SK-N-SH treated with all-trans-retinoic acid at 6 μM for 48 hours (cell line): ENCODE measurements at regions not wholly inside any gene's neighbourhood (a gene's known extent, or its start where the extent isn't known, plus 50 kb on each side); places are given as distances from the start of the nearest gene placed in this dataset.

Experiments
- ATAC-seq: fragments of 200-7000 bp; cut with Tn5 transposase; 3 replicates; pipeline ENCODE4 v1.9.1; 2020; ENCODE audit warnings: mild to moderate bottlenecking, moderate library complexity
- ARNTL ChIP-seq: fragments of 450-650 bp; formaldehyde crosslinking; IDR thresholded peaks from 2 replicates; pipeline ENCODE4 v1.5.0; 2020; ENCODE audit warnings: low read depth, mild to moderate bottlenecking, moderate library complexity, borderline replicate concordance
- BACH2 ChIP-seq: fragments of 250-450 bp; sonication (Bioruptor Pico); IDR thresholded peaks from 2 replicates; pipeline ENCODE4 v1.9.0; 2021; ENCODE audit warnings: mild to moderate bottlenecking, borderline replicate concordance
- CREB5 ChIP-seq: fragments of 250-450 bp; sonication (Bioruptor Pico); IDR thresholded peaks from 2 replicates; pipeline ENCODE4 v1.5.1; 2020; ENCODE audit warnings: low read depth, mild to moderate bottlenecking, moderate library complexity
- CSDC2 ChIP-seq: fragments of 250-450 bp; sonication (Bioruptor Pico); IDR thresholded peaks from 2 replicates; pipeline ENCODE4 v1.5.0; 2020; ENCODE audit warnings: mild to moderate bottlenecking, moderate library complexity
- CSRNP3 ChIP-seq: fragments of 250-450 bp; sonication (Bioruptor Pico); IDR thresholded peaks from 2 replicates; pipeline ENCODE4 v1.5.1; 2021; ENCODE audit warnings: mild to moderate bottlenecking, moderate library complexity
- ESRRG ChIP-seq: fragments of 250-450 bp; sonication (Bioruptor Pico); IDR thresholded peaks from 2 replicates; pipeline ENCODE4 v1.6.1; 2021; ENCODE audit warnings: mild to moderate bottlenecking
- GLIS3 ChIP-seq: fragments of 250-450 bp; sonication (Bioruptor Pico); IDR thresholded peaks from 2 replicates; pipeline ENCODE4 v1.5.0; 2020; ENCODE audit warnings: mild to moderate bottlenecking, moderate library complexity
- ISL1 ChIP-seq: fragments of 250-450 bp; sonication (Bioruptor Pico); IDR thresholded peaks from 2 replicates; pipeline ENCODE4 v2.1.2; 2022; ENCODE audit warnings: mild to moderate bottlenecking, moderate library complexity
- OSR1 ChIP-seq: fragments of 250-450 bp; sonication (Bioruptor Pico); IDR thresholded peaks from 2 replicates; pipeline ENCODE4 v1.8.0; 2022; ENCODE audit warnings: moderate library complexity, mild to moderate bottlenecking, inconsistent platforms
- PATZ1 ChIP-seq: fragments of 250-450 bp; sonication (Bioruptor Pico); IDR thresholded peaks from 2 replicates; pipeline ENCODE4 v1.8.0; 2020; ENCODE audit warnings: mild to moderate bottlenecking, moderate library complexity, borderline replicate concordance
- POU6F1 ChIP-seq: fragments of 250-450 bp; sonication (Bioruptor Pico); IDR thresholded peaks from 2 replicates; pipeline ENCODE4 v1.8.0; 2021; ENCODE audit warnings: low read depth, mild to moderate bottlenecking, moderate library complexity, borderline replicate concordance
- PPARA ChIP-seq: fragments of 250-450 bp; sonication (Bioruptor Pico); IDR thresholded peaks from 2 replicates; pipeline ENCODE4 v1.5.0; 2020; ENCODE audit warnings: mild to moderate bottlenecking, borderline replicate concordance
- RARB ChIP-seq: fragments of 250-450 bp; sonication (Bioruptor Pico); IDR thresholded peaks from 2 replicates; pipeline ENCODE4 v1.8.0; 2021; ENCODE audit warnings: mild to moderate bottlenecking, moderate library complexity
- SNAI2 ChIP-seq: fragments of 250-450 bp; sonication (Bioruptor Pico); IDR thresholded peaks from 2 replicates; pipeline ENCODE4 v1.5.0; 2020; ENCODE audit warnings: mild to moderate bottlenecking, moderate library complexity
- TCF4 ChIP-seq: fragments of 250-450 bp; sonication (Bioruptor Pico); IDR thresholded peaks from 2 replicates; pipeline ENCODE4 v1.8.0; 2021; ENCODE audit warnings: mild to moderate bottlenecking, moderate library complexity, borderline replicate concordance
- TOX ChIP-seq: fragments of 250-450 bp; sonication (Bioruptor Pico); IDR thresholded peaks from 2 replicates; pipeline ENCODE4 v1.8.0; 2021; ENCODE audit warnings: mild to moderate bottlenecking, moderate library complexity, borderline replicate concordance
- TSHZ2 ChIP-seq: fragments of 250-450 bp; sonication (Bioruptor Pico); IDR thresholded peaks from 2 replicates; pipeline ENCODE4 v1.5.0; 2020; ENCODE audit warnings: mild to moderate bottlenecking, moderate library complexity
- ZC3H10 ChIP-seq: fragments of 250-450 bp; sonication (Bioruptor Pico); IDR thresholded peaks from 2 replicates; pipeline ENCODE4 v1.5.1; 2021; ENCODE audit warnings: mild to moderate bottlenecking, moderate library complexity
- ZFP3 ChIP-seq: fragments of 250-450 bp; sonication (Bioruptor Pico); IDR thresholded peaks from 2 replicates; pipeline ENCODE4 v1.5.0; 2020; ENCODE audit warnings: mild to moderate bottlenecking, moderate library complexity
- ZFP30 ChIP-seq: fragments of 450-650 bp; formaldehyde crosslinking; IDR thresholded peaks from 2 replicates; pipeline ENCODE4 v1.5.0; 2022; ENCODE audit warnings: mild to moderate bottlenecking, moderate library complexity
- ZNF565 ChIP-seq: fragments of 450-650 bp; formaldehyde crosslinking; conservative IDR thresholded peaks from 2 replicates; pipeline ENCODE4 v1.5.0; 2020; ENCODE audit warnings: low read depth, mild to moderate bottlenecking, moderate library complexity
- ZNF70 ChIP-seq: fragments of 450-650 bp; formaldehyde crosslinking; IDR thresholded peaks from 2 replicates; pipeline ENCODE4 v1.5.0; 2020; ENCODE audit warnings: mild to moderate bottlenecking, moderate library complexity
- ZNF8 ChIP-seq: fragments of 450-650 bp; formaldehyde crosslinking; IDR thresholded peaks from 2 replicates; pipeline ENCODE4 v1.5.0; 2020; ENCODE audit warnings: mild to moderate bottlenecking, moderate library complexity

GRCh38 chr6:169141671-169142537 is 111.7 kb downstream of the THBS2 start:
- TF ChIP-seq SNAI2 (CRISPR knock-in tag): no peak
- TF ChIP-seq ESRRG (CRISPR knock-in tag): no peak
- TF ChIP-seq RARB: no peak
- no peak for TF ChIP-seq ZFP3 (CRISPR knock-in tag)
- TF ChIP-seq ISL1 (CRISPR knock-in tag): no peak
- TF ChIP-seq POU6F1 (CRISPR knock-in tag): no peak
- TF ChIP-seq ZC3H10: no peak
- no peak for TF ChIP-seq ZNF8 (CRISPR knock-in tag)
- no peak for TF ChIP-seq CREB5 (CRISPR knock-in tag)
- TF ChIP-seq GLIS3 (CRISPR knock-in tag): no peak
- TF ChIP-seq BACH2 (CRISPR knock-in tag): no peak
- no peak for TF ChIP-seq ZNF565 (CRISPR knock-in tag)
- no peak for TF ChIP-seq CSDC2 (CRISPR knock-in tag)
- no peak for TF ChIP-seq PATZ1
- no peak for TF ChIP-seq OSR1
- TF ChIP-seq PPARA (CRISPR knock-in tag): no peak
- peak; percentile 43; the same call in 2 of the 3 replicates for ATAC-seq

- ATAC-seq: no peak
- no peak for TF ChIP-seq CSRNP3 (CRISPR knock-in tag)
- TF ChIP-seq PATZ1: no peak
- no peak for TF ChIP-seq ZNF70 (CRISPR knock-in tag)
- no peak for TF ChIP-seq ZFP30
- no peak for TF ChIP-seq ZC3H10
- TF ChIP-seq ZNF8 (CRISPR knock-in tag): no peak
- TF ChIP-seq GLIS3 (CRISPR knock-in tag): no peak
- no peak for TF ChIP-seq ZNF565 (CRISPR knock-in tag)
- no peak for TF ChIP-seq TCF4 (CRISPR knock-in tag)
- TF ChIP-seq PPARA (CRISPR knock-in tag): no peak
- no peak for TF ChIP-seq TOX (CRISPR knock-in tag)
- no peak for TF ChIP-seq OSR1
- no peak for TF ChIP-seq ISL1 (CRISPR knock-in tag)
- TF ChIP-seq TSHZ2 (CRISPR knock-in tag): no peak
- TF ChIP-seq ARNTL (CRISPR knock-in tag): no peak
- TF ChIP-seq CREB5 (CRISPR knock-in tag): no peak
Observed at GRCh38 chr6:169140986-169141495, 112.6 kb downstream of the THBS2 start.
